ENCODE measurements at regions not wholly inside any gene's neighbourhood (a gene's known extent, or its start where the extent isn't known, plus 50 kb on each side); places are given as distances from the start of the nearest gene placed in this dataset.
"Not testable (repeated sequence)": the region's sequence is repeated elsewhere in the genome, so short reads cannot be mapped to it uniquely, and the experiment has no call there.

DNA sequence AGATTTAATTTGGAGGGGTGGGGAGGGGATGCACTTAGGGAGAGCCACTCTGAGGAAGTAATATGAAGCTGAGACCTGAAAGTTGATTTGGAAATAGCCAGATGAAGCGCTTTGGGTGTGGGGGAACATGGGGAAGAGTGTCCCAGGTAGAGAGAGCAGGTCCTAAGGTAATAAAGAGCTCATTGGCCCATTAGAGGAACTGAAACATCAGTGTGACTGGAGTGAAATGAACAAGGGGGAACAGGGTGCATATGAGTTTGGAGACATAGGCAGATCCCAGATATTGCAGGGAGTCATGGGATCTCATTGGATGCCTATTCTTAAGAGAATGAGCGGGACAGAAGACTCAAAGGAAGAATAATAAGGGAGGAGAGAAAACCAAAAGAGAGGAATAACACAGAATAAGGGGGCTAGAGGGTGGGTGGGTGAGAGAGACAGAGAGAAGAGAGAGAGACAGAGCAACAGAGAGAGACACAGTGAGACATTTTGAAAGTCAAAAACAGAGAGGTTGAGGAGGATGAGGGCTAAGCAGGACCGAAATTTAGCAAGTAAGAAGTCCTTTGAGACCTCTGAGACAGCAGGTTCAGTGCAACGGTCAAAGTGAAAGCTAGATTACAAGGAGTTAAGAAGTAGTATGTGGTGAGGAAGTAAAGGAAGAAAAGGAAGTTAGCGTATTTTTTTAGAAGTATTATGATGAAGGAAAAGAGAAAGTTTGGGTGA, 54.1 kb upstream of the NOTCH2NLA start:
- DNase-seq (ENCODE audit: low spot score), result not testable (repeated sequence)

DNA sequence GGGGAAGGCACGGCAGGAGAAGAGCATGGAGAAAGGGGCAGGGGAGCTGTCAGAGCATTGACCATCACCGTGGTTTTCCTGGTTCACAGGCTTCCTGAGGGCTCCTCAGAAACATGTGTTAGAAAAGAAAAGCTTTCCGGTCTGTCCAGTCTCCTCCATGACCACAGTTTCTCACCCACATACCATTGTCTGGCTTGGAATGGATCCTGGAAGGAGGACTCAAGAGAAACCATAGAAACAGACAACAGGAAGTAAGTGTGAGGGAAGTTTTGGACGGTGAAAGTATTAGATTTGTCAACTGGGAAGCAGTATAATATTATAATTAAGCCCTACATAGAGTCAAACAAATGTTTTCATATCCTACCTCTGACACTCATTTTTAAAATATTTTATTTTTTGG, 52.7 kb upstream of the NOTCH2NLA start:
- DNase-seq (ENCODE audit: low spot score), result not testable (repeated sequence)

DNA sequence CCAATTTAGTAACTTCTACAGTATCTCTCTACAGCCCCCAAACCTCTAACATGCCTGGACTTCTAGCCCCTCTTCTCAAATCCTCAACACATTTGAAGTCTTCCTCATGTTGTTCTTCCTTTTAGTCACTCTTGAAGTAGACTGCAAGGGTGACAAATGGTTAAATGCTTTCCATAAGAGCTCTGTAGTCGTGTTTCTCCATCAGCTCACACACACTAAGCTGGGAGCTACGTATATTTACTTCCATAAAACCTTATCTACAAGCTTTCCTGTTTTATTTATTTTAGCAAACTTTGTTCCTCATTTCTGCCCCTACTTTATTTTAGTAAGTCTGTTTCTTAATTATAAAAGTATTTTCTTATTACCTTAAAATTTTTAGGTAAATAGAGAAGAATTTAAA, 49.9 kb upstream of the NOTCH2NLA start:
- not testable (repeated sequence) for DNase-seq (ENCODE audit: low spot score)

Measured in kidney capillary endothelial cell (primary cell).